ENCODE measurements at regions not wholly inside any gene's neighbourhood (a gene's known extent, or its start where the extent isn't known, plus 50 kb on each side); places are given as distances from the start of the nearest gene placed in this dataset.

DNA sequence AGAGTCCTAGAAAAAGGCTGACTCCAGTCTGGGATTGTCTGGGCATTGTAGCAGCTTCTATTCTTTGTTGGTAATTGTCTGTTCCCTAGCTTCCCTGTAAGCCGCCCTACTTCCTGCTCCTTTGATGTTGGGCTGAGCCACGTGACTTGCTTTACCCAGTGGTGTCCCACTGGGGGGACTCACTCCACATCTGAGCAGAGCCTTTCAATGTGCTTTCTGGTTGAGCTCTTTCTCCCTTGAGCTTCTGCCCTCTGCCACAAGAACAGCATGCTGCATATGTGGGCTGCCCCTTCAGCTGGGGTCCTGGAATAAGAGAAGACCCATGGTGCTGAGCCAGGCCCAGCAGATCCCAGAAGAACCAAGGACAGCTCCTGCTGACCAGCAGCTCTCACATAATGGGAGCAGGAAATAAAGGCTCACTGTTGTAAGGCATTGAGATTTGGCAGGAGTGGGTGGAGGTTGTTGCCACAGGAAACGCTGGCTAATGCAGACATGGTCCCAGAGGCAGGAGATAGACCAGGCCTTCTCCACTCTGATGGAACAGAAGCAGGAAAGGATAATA lies 276.3 kb upstream of the GJB5 start:
- TF ChIP-seq CTCF (IDR thresholded peaks at IDR 0.05), result no peak
- TF ChIP-seq POLR2A (IDR thresholded peaks at IDR 0.05), result no peak
- TF ChIP-seq EP300 (IDR thresholded peaks at IDR 0.05), result no peak
- no peak overlapping the region for H3K27ac ChIP-seq
- H3K4me3 ChIP-seq, result no peak overlapping the region
- DNase-seq (ENCODE audit: low spot score in 2 of 2), result no peak
- H3K36me3 ChIP-seq, result no peaks in the 10 kb centered on the region
- 9 to 28% methylated on average over 3 of the region's 3 CpGs for WGBS, 2 donors
- H3K4me1 ChIP-seq, result no peaks in the 10 kb centered on the region
- H3K9me3 ChIP-seq, result peaks cover 0 to 7% (median 0%) of the 10 kb centered on the region in 4 donors
- no peaks in the 10 kb centered on the region for H3K27me3 ChIP-seq

GRCh38 chr1:34479731-34480130 lies 275.1 kb upstream of the GJB5 start:
- TF ChIP-seq EP300 (IDR thresholded peaks at IDR 0.05), result no peak
- TF ChIP-seq POLR2A (IDR thresholded peaks at IDR 0.05), result no peak
- TF ChIP-seq CTCF (IDR thresholded peaks at IDR 0.05), result no peak
- Histone ChIP-seq H3K9me3 (peaks cover 0 to 7% (median 0%) of the 10 kb centered on the region in 4 donors), H3K36me3 (no peaks in the 10 kb centered on the region), H3K27ac (no peak overlapping the region), H3K4me1 (no peaks in the 10 kb centered on the region), H3K27me3 (no peaks in the 10 kb centered on the region), H3K4me3 (no peak overlapping the region)
- 12 to 16% methylated on average over 5 of the region's 5 CpGs for WGBS, 2 donors
- DNase-seq (ENCODE audit: low spot score in 2 of 2), result no peak

GRCh38 chr1:34488080-34488708 lies 266.7 kb upstream of the GJB5 start:
- H3K9me3 ChIP-seq, result peaks cover 0 to 37% (median 0%) of the 10 kb centered on the region in 4 donors
- no peak for DNase-seq (ENCODE audit: low spot score in 2 of 2)
- H3K4me3 ChIP-seq, result no peak overlapping the region
- no peaks in the 10 kb centered on the region for H3K4me1 ChIP-seq
- no peak overlapping the region for H3K27ac ChIP-seq
- H3K27me3 ChIP-seq, result no peaks in the 10 kb centered on the region
- H3K36me3 ChIP-seq, result no peaks in the 10 kb centered on the region
- TF ChIP-seq EP300 (IDR thresholded peaks at IDR 0.05), result no peak
- TF ChIP-seq CTCF (IDR thresholded peaks at IDR 0.05), result no peak

- Histone ChIP-seq H3K9me3 (peaks cover 0 to 4% (median 0%) of the 10 kb centered on the region in 4 donors), H3K4me3 (no peak overlapping the region), H3K36me3 (no peaks in the 10 kb centered on the region), H3K27me3 (no peaks in the 10 kb centered on the region), H3K27ac (no peak overlapping the region), H3K4me1 (no peaks in the 10 kb centered on the region)
- 3 to 4% methylated on average over 6 of the region's 6 CpGs for WGBS, 2 donors
- no peak for DNase-seq (ENCODE audit: low spot score in 2 of 2)
- TF ChIP-seq EP300 (IDR thresholded peaks at IDR 0.05) (no peak), POLR2A (IDR thresholded peaks at IDR 0.05) (no peak), CTCF (IDR thresholded peaks at IDR 0.05) (no peak)
Measured at GRCh38 chr1:34500451-34500850, 254.4 kb upstream of the GJB5 start.

GRCh38 chr1:34511802-34512201 lies 243.0 kb upstream of the GJB5 start:
- H3K4me1 ChIP-seq, result no peaks in the 10 kb centered on the region

More at GRCh38 chr1:34511802-34512201, 243.0 kb upstream of the GJB5 start:
- DNase-seq (ENCODE audit: low spot score in 2 of 2), result no peak
- Histone ChIP-seq H3K9me3 (peaks cover 0 to 35% (median 5%) of the 10 kb centered on the region in 4 donors), H3K36me3 (no peaks in the 10 kb centered on the region), H3K4me3 (no peak overlapping the region), H3K27ac (no peak overlapping the region), H3K27me3 (no peaks in the 10 kb centered on the region)
- TF ChIP-seq POLR2A (IDR thresholded peaks at IDR 0.05) (no peak), EP300 (IDR thresholded peaks at IDR 0.05) (no peak), CTCF (IDR thresholded peaks at IDR 0.05) (no peak)
